H1 (cell line): ENCODE measurements at regions not wholly inside any gene's neighbourhood (a gene's known extent, or its start where the extent isn't known, plus 50 kb on each side); places are given as distances from the start of the nearest gene placed in this dataset.

Experiments used
- CTCF ChIA-PET: fragments of 300-600 bp; sonication (Branson Sonifier 250); formaldehyde crosslinking; loops from one replicate; lab custom pipeline; 2021; ENCODE audit not compliant: partially characterized antibody; lab: Charles Lee
- POLR2A ChIA-PET: fragments of 300-600 bp; sonication (Branson Sonifier 250); formaldehyde crosslinking; loops from one replicate; lab custom pipeline; 2021; ENCODE audit warnings: inconsistent platforms; ENCODE audit not compliant: partially characterized antibody; lab: Charles Lee
- DNase-seq, 2 experiments: peaks; one replicate each; pipeline versions ENCODE4 v3.0.0 to v3.0.0-alpha.2; 2010 to 2022; ENCODE audit warnings: low spot score in 2 of 2, low read depth in 1 of 2, mixed read lengths in 1 of 2
- FAIRE-seq: peaks from 2 replicates; lab custom pipeline; 2011; peaks lifted over from hg19 to GRCh38; lab: Jason Lieb, UNC
- H2AFZ ChIP-seq: 2 replicates; pipeline ENCODE4 v1.8.1; 2012; ENCODE audit warnings: low read length, inconsistent platforms
- H2AK5ac ChIP-seq: 2 replicates; pipeline ENCODE4 v1.6.1; 2013; ENCODE audit warnings: low read depth, low read length
- H2BK120ac ChIP-seq: replicated peaks from 2 replicates; pipeline ENCODE3; 2013; ENCODE audit warnings: low read depth, low read length, inconsistent platforms
- H2BK12ac ChIP-seq: 2 replicates; pipeline ENCODE4 v1.6.1; 2013; ENCODE audit warnings: low read depth, low read length
- H2BK15ac ChIP-seq: 2 replicates; pipeline ENCODE4 v1.6.1; 2013; ENCODE audit warnings: low read length
- H2BK20ac ChIP-seq: 2 replicates; pipeline ENCODE4 v1.6.1; 2013; ENCODE audit warnings: low read length
- H2BK5ac ChIP-seq: 2 replicates; pipeline ENCODE4 v1.6.1; 2013; ENCODE audit warnings: low read depth, low read length
- H3K14ac ChIP-seq: 2 replicates; pipeline ENCODE4 v1.6.1; 2013; ENCODE audit warnings: inconsistent platforms; ENCODE audit not compliant: insufficient read length
- H3K18ac ChIP-seq: 2 replicates; pipeline ENCODE4 v1.6.1; 2013; ENCODE audit warnings: low read length; ENCODE audit errors: extremely low read depth
- H3K23ac ChIP-seq: 2 replicates; pipeline ENCODE4 v1.6.1; 2013; ENCODE audit warnings: inconsistent platforms; ENCODE audit not compliant: insufficient read length
- H3K23me2 ChIP-seq: 2 replicates; pipeline ENCODE4 v1.6.1; 2013; ENCODE audit warnings: low read depth, low read length
- H3K27ac ChIP-seq: 2 replicates; pipeline ENCODE4 v1.6.1; 2011; ENCODE audit warnings: low read depth, low read length, inconsistent platforms
- H3K27me3 ChIP-seq, 4 experiments: replicated peaks in 1 of 4; 1 replicate in 1 of 4; 2 replicates in 3 of 4; pipeline versions ENCODE4 v1.6.1 to v1.8.1; 2011 to 2013; ENCODE audit warnings: low read length in 3 of 4, mild to moderate bottlenecking in 3 of 4, inconsistent platforms in 2 of 4, mixed read lengths in 2 of 4, moderate library complexity in 1 of 4; ENCODE audit not compliant: control insufficient read depth in 3 of 4, insufficient read depth in 3 of 4; ENCODE audit errors: extremely low read depth in 1 of 4
- H3K36me3 ChIP-seq, 4 experiments: 2 replicates each; pipeline versions ENCODE4 v1.6.1 to v1.8.1; 2011 to 2013; ENCODE audit warnings: mild to moderate bottlenecking in 4 of 4, low read length in 3 of 4, moderate library complexity in 2 of 4, control low read depth in 1 of 4, inconsistent platforms in 1 of 4; ENCODE audit not compliant: insufficient read depth in 4 of 4, control insufficient read depth in 2 of 4
- H3K4ac ChIP-seq: replicated peaks from 2 replicates; pipeline ENCODE3; 2013; ENCODE audit warnings: low read length, low read depth, mixed read lengths, inconsistent platforms; ENCODE audit not compliant: insufficient read length
- H3K4me1 ChIP-seq, 4 experiments: replicated peaks in 1 of 4; 1 replicate in 1 of 4; 2 replicates in 3 of 4; pipeline versions ENCODE4 v1.6.1 to v1.8.1; 2011 to 2013; ENCODE audit warnings: low read length in 3 of 4, inconsistent platforms in 2 of 4, mixed read lengths in 1 of 4; ENCODE audit not compliant: insufficient read depth in 4 of 4, control insufficient read depth in 3 of 4
- H3K4me2 ChIP-seq, 2 experiments: 2 replicates each; pipeline versions ENCODE4 v1.6.1 to v1.8.1; 2011 to 2013; ENCODE audit warnings: low read depth in 2 of 2, low read length in 2 of 2, control low read depth in 1 of 2, inconsistent platforms in 1 of 2, mild to moderate bottlenecking in 1 of 2; ENCODE audit not compliant: insufficient read depth in 1 of 2
- H3K4me3 ChIP-seq, 4 experiments: fragments of 200-600, 300-600 bp in 1 of 4; sonication (generic), shearing (Covaris generic), sonication (Bioruptor Twin) in 1 of 4; 2 replicates each; pipeline versions ENCODE4 v1.5.1 to v1.8.1; 2011 to 2016; ENCODE audit warnings: low read length in 4 of 4, low read depth in 3 of 4, control low read depth in 2 of 4, inconsistent platforms in 2 of 4, mild to moderate bottlenecking in 2 of 4, mixed read lengths in 1 of 4, moderate library complexity in 1 of 4; ENCODE audit not compliant: insufficient read depth in 2 of 4; ENCODE audit errors: extremely low read depth in 1 of 4
- H3K56ac ChIP-seq: replicated peaks from 2 replicates; pipeline ENCODE3; 2013; ENCODE audit warnings: low read depth, mild to moderate bottlenecking, mixed read lengths, low read length, inconsistent platforms; ENCODE audit not compliant: insufficient read length
- H3K79me1 ChIP-seq: 2 replicates; pipeline ENCODE4 v1.6.1; 2013; ENCODE audit warnings: low read depth, low read length, control low read depth
- H3K79me2 ChIP-seq, 2 experiments: 2 replicates each; pipeline versions ENCODE4 v1.6.1 to v1.8.1; 2012 to 2013; ENCODE audit warnings: low read length in 2 of 2, mild to moderate bottlenecking in 2 of 2, inconsistent platforms in 1 of 2; ENCODE audit not compliant: insufficient read depth in 2 of 2, control insufficient read depth in 1 of 2
- H3K9ac ChIP-seq, 4 experiments: replicated peaks in 1 of 4; 1 replicate in 1 of 4; 2 replicates in 3 of 4; pipeline versions ENCODE4 v1.6.1 to v1.8.1; 2011 to 2013; ENCODE audit warnings: low read depth in 3 of 4, low read length in 3 of 4, control low read depth in 2 of 4, mild to moderate bottlenecking in 2 of 4, moderate library complexity in 2 of 4, inconsistent platforms in 1 of 4; ENCODE audit errors: extremely low read depth in 1 of 4
- H3K9me3 ChIP-seq, 2 experiments: 2 replicates each; pipeline versions ENCODE4 v1.6.1 to v1.8.1; 2012 to 2013; ENCODE audit warnings: mild to moderate bottlenecking in 2 of 2, moderate library complexity in 2 of 2, control low read depth in 1 of 2, inconsistent platforms in 1 of 2, low read depth in 1 of 2, low read length in 1 of 2, mixed read lengths in 1 of 2; ENCODE audit not compliant: insufficient read depth in 2 of 2
- H4K20me1 ChIP-seq, 2 experiments: replicated peaks in 1 of 2; 2 replicates each; pipeline versions ENCODE3 to v1.8.1; 2011 to 2013; ENCODE audit warnings: inconsistent platforms in 2 of 2, low read length in 2 of 2, mild to moderate bottlenecking in 1 of 2; ENCODE audit not compliant: insufficient read depth in 2 of 2, control insufficient read depth in 1 of 2
- H4K5ac ChIP-seq: 2 replicates; pipeline ENCODE4 v1.6.1; 2013; ENCODE audit warnings: low read length, low read depth, mixed read lengths, inconsistent platforms; ENCODE audit not compliant: insufficient read length
- H4K8ac ChIP-seq: 2 replicates; pipeline ENCODE4 v1.8.0; 2013; ENCODE audit warnings: mild to moderate bottlenecking, moderate library complexity, low read length, inconsistent platforms; ENCODE audit not compliant: insufficient read depth; ENCODE audit errors: extremely low read depth
- H4K91ac ChIP-seq: replicated peaks from 2 replicates; pipeline ENCODE3; 2013; ENCODE audit warnings: low read length, mixed read lengths, inconsistent platforms; ENCODE audit not compliant: insufficient read length
- BACH1 ChIP-seq: IDR thresholded peaks from 2 replicates; pipeline ENCODE4 v1.6.1; 2012; ENCODE audit warnings: low read length, improper control_type of control experiment
- HDAC6 ChIP-seq: IDR thresholded peaks from one replicate; pipeline ENCODE4 v1.7.1; 2012; ENCODE audit warnings: low read depth, mild to moderate bottlenecking, inconsistent platforms, low read length, moderate library complexity
- POLR2AphosphoS5 ChIP-seq: IDR thresholded peaks from 2 replicates; pipeline ENCODE4 v1.6.1; 2011; ENCODE audit warnings: low read depth, low read length
- RAD21 ChIP-seq, 2 experiments: IDR thresholded peaks in 1 of 2; conservative IDR thresholded peaks in 1 of 2; 2 replicates each; pipeline ENCODE4 v1.6.1; 2011; ENCODE audit warnings: low read depth in 2 of 2, low read length in 2 of 2, improper control_type of control experiment in 1 of 2, inconsistent platforms in 1 of 2, mild to moderate bottlenecking in 1 of 2, moderate library complexity in 1 of 2
- RNF2 ChIP-seq: fragments of 200-900, 300-1000 bp; sonication (generic); IDR thresholded peaks from 2 replicates; pipeline ENCODE4 v1.7.1; 2016; ENCODE audit warnings: borderline replicate concordance, low read depth, mild to moderate bottlenecking, antibody characterized with exemption, low read length; ENCODE audit not compliant: poor library complexity, severe bottlenecking; ENCODE audit errors: missing control alignments
- SUZ12 ChIP-seq: fragments of 200-600 bp; sonication (generic); IDR thresholded peaks from 2 replicates; pipeline ENCODE4 v1.6.1; 2012; ENCODE audit warnings: mild to moderate bottlenecking, inconsistent platforms, low read length, moderate library complexity, mixed read lengths
- TEAD4 ChIP-seq: IDR thresholded peaks from 2 replicates; pipeline ENCODE4 v1.6.1; 2012; ENCODE audit warnings: low read depth, low read length, inconsistent platforms, mixed read lengths
- WGBS, 2 experiments: shearing (Covaris generic) in 1 of 2; methylation state at CpG; one replicate each; pipeline versions ENCODE4 v1.1.6 to v1.1.7; 2013 to 2015; ENCODE audit warnings: low lambda C conversion rate in 2 of 2, mixed read lengths in 2 of 2, inconsistent platforms in 1 of 2, low coverage in 1 of 2, missing lambda C conversion rate in 1 of 2; ENCODE audit not compliant: insufficient replicate concordance in 2 of 2, insufficient coverage in 1 of 2, insufficient read length in 1 of 2; ENCODE audit errors: extremely low coverage in 1 of 2, missing lambda C conversion rate in 1 of 2; 5-methylcytosine and 5-hydroxymethylcytosine counted together
- TF ChIP-seq, protein P1 (sequence below), 3 experiments: IDR thresholded peaks; 1 replicate in 2 of 3; 2 replicates in 1 of 3; pipeline versions ENCODE4 v1.5.1 to v1.6.1; 2011; ENCODE audit warnings: low read length in 3 of 3, mild to moderate bottlenecking in 3 of 3, inconsistent platforms in 2 of 3, low read depth in 1 of 3, moderate library complexity in 1 of 3; ENCODE audit not compliant: insufficient read depth in 1 of 3; ENCODE audit errors: control extremely low read depth in 1 of 3

- H3K18ac ChIP-seq: no peak overlapping the region
- no peak overlapping the region for H2BK15ac ChIP-seq
- H4K8ac ChIP-seq: no peak overlapping the region
- CTCF ChIA-PET: interaction anchor here (0.6 to 4.3 kb wide), 19 partner anchors 10 to 870 kb away, joined by 3 to 26 read pairs (median 3); no protein-coding TSS in a partner anchor
- H3K9ac ChIP-seq: no peak overlapping the region
- no peak overlapping the region for H2AK5ac ChIP-seq
- no peaks in the 10 kb centered on the region for H3K79me2 ChIP-seq
- no peaks in the 10 kb centered on the region for H3K79me1 ChIP-seq
- no peak overlapping the region for H2BK5ac ChIP-seq
- H2AFZ ChIP-seq: no peak overlapping the region
- H4K5ac ChIP-seq: no peak overlapping the region
- peak overlapping the region in 2 of 4 experiments; percentile 7 to 40; a peak in 5 of 8 replicates for H3K4me3 ChIP-seq
- no peaks in the 10 kb centered on the region for H3K9me3 ChIP-seq
- H3K4ac ChIP-seq: no peak overlapping the region
- no peak overlapping the region for H2BK120ac ChIP-seq
- FAIRE-seq (peak; percentile 73), DNase-seq (no peak)
- peak overlapping the region; percentile 35; the same call in 1 of the 2 replicates for H2BK12ac ChIP-seq
- no peak overlapping the region for H3K56ac ChIP-seq
- H3K27me3 ChIP-seq: peaks cover 87 to 100% (median 99%) of the 10 kb centered on the region in 4 experiments
- peaks cover 13 to 51% (median 39%) of the 10 kb centered on the region in 4 experiments for H3K4me1 ChIP-seq
- no peak overlapping the region for H3K14ac ChIP-seq
- 1% methylated on average over 20 of the region's 20 CpGs; no CpG with 5 or more reads in 1 of the 2 experiments for WGBS, 2 experiments
- H4K91ac ChIP-seq: no peak overlapping the region
- no peak overlapping the region for H3K27ac ChIP-seq
- no peak overlapping the region for H3K23ac ChIP-seq
- no peaks in the 10 kb centered on the region for H3K36me3 ChIP-seq
- peaks cover 15 to 16% of the 10 kb centered on the region in 2 experiments for H4K20me1 ChIP-seq
- no peak overlapping the region for H2BK20ac ChIP-seq
- peak overlapping the region; percentile 57 to 69 for H3K4me2 ChIP-seq
- POLR2A ChIA-PET: interaction anchor here (0.7 to 1.4 kb wide), 3 partner anchors 10 to 95 kb away, joined by 3 to 4 read pairs (median 3); no protein-coding TSS in a partner anchor
- peaks cover 3% of the 10 kb centered on the region for H3K23me2 ChIP-seq
- TF ChIP-seq TEAD4 (no peak), RNF2 (peak; percentile 72), POLR2AphosphoS5 (no peak), RAD21 (IDR thresholded peaks at IDR 0.05 in 1 of 2, conservative IDR thresholded peaks at IDR 0.05 in 1 of 2; ENCODE audit: low read depth in 2 of 2, low read length in 2 of 2) (peak; percentile 18 to 25; a peak in 1 of 4 replicates), BACH1 (peak; percentile 75), HDAC6 (no peak), SUZ12 (peak; percentile 54)
- TF ChIP-seq, protein P1, sequence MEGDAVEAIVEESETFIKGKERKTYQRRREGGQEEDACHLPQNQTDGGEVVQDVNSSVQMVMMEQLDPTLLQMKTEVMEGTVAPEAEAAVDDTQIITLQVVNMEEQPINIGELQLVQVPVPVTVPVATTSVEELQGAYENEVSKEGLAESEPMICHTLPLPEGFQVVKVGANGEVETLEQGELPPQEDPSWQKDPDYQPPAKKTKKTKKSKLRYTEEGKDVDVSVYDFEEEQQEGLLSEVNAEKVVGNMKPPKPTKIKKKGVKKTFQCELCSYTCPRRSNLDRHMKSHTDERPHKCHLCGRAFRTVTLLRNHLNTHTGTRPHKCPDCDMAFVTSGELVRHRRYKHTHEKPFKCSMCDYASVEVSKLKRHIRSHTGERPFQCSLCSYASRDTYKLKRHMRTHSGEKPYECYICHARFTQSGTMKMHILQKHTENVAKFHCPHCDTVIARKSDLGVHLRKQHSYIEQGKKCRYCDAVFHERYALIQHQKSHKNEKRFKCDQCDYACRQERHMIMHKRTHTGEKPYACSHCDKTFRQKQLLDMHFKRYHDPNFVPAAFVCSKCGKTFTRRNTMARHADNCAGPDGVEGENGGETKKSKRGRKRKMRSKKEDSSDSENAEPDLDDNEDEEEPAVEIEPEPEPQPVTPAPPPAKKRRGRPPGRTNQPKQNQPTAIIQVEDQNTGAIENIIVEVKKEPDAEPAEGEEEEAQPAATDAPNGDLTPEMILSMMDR (IDR thresholded peaks at IDR 0.05; ENCODE audit: control extremely low read depth in 1 of 3, insufficient read depth in 1 of 3, low read depth in 1 of 3, low read length in 3 of 3): no peak
Observed at GRCh38 chr6:28769626-28770402, 154.0 kb downstream of the TRIM27 start.
